ENCODE measurements at regions not wholly inside any gene's neighbourhood (a gene's known extent, or its start where the extent isn't known, plus 50 kb on each side); places are given as distances from the start of the nearest gene placed in this dataset.
A peak's percentile ranks its signal among the peaks of the same experiment; 100 is the strongest.

DNA sequence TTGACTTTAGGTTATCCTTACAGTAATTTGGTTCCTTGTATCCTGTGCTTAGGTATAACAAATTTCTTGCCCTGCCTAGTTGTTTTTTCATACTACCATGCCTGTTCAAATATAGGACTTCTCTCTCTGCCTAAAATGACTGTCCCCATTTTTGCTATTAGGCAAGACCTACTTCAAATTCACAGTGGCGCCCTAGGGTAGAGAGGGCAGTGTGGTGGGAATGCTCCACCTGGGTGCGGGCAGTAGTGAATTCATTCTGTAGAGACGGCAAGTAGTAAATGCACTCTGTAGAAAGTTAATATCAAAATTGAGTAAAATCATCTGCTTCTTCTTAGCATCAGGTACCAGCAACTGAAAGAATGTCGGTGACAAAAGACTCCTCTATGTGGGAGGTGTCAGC, 120.4 kb upstream of the RHOBTB1 start:
- Histone ChIP-seq H2AFZ (ENCODE audit: low read length) (no peak overlapping the region), H3K9me3 (ENCODE audit: control insufficient read depth, insufficient read depth, low read depth, low read length) (no peaks in the 10 kb centered on the region), H3K4me2 (ENCODE audit: extremely low read depth, insufficient read depth, low read length) (no peak overlapping the region), H3K4me1 (ENCODE audit: control insufficient read depth, extremely low read depth, insufficient read depth, low read length) (no peaks in the 10 kb centered on the region), H3K27me3 (ENCODE audit: control insufficient read depth, insufficient read depth, low read length) (no peaks in the 10 kb centered on the region), H3K27ac (ENCODE audit: insufficient read depth, low read length) (no peak overlapping the region), H3K9ac (ENCODE audit: insufficient read depth, low read length) (no peak overlapping the region), H3K4me3 (replicated peaks in 1 of 4; ENCODE audit: control extremely low read depth in 1 of 4, insufficient read depth in 1 of 4, low read depth in 3 of 4, low read length in 4 of 4) (no peak overlapping the region), H3K79me2 (ENCODE audit: control insufficient read depth, insufficient read depth, low read length) (no peaks in the 10 kb centered on the region), H4K20me1 (ENCODE audit: control insufficient read depth, extremely low read depth, insufficient read depth, low read length) (no peaks in the 10 kb centered on the region), H3K36me3 (ENCODE audit: control insufficient read depth, insufficient read depth, low read length) (no peaks in the 10 kb centered on the region)
- TF ChIP-seq, protein P1, sequence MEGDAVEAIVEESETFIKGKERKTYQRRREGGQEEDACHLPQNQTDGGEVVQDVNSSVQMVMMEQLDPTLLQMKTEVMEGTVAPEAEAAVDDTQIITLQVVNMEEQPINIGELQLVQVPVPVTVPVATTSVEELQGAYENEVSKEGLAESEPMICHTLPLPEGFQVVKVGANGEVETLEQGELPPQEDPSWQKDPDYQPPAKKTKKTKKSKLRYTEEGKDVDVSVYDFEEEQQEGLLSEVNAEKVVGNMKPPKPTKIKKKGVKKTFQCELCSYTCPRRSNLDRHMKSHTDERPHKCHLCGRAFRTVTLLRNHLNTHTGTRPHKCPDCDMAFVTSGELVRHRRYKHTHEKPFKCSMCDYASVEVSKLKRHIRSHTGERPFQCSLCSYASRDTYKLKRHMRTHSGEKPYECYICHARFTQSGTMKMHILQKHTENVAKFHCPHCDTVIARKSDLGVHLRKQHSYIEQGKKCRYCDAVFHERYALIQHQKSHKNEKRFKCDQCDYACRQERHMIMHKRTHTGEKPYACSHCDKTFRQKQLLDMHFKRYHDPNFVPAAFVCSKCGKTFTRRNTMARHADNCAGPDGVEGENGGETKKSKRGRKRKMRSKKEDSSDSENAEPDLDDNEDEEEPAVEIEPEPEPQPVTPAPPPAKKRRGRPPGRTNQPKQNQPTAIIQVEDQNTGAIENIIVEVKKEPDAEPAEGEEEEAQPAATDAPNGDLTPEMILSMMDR (conservative IDR thresholded peaks at IDR 0.05 in 1 of 2, IDR thresholded peaks at IDR 0.05 in 1 of 2; ENCODE audit: low read depth in 1 of 2, low read length in 2 of 2), result no peak
- TF ChIP-seq EZH2 (IDR thresholded peaks at IDR 0.05; ENCODE audit: low read length, missing control alignments), result no peak
- no peak for DNase-seq (ENCODE audit: low read depth in 2 of 2)

- H3K27me3 ChIP-seq (ENCODE audit: control insufficient read depth, insufficient read depth, low read length), result no peaks in the 10 kb centered on the region
- H3K4me1 ChIP-seq (ENCODE audit: control insufficient read depth, extremely low read depth, insufficient read depth, low read length), result no peaks in the 10 kb centered on the region
- no peak overlapping the region for H3K4me2 ChIP-seq (ENCODE audit: extremely low read depth, insufficient read depth, low read length)
- H3K9ac ChIP-seq (ENCODE audit: insufficient read depth, low read length), result no peak overlapping the region
- no peak overlapping the region for H3K27ac ChIP-seq (ENCODE audit: insufficient read depth, low read length)
- no peak for TF ChIP-seq EZH2 (IDR thresholded peaks at IDR 0.05; ENCODE audit: low read length, missing control alignments)
- TF ChIP-seq, protein P1 (conservative IDR thresholded peaks at IDR 0.05 in 1 of 2, IDR thresholded peaks at IDR 0.05 in 1 of 2; ENCODE audit: low read depth in 1 of 2, low read length in 2 of 2), result no peak
- no peak overlapping the region for H2AFZ ChIP-seq (ENCODE audit: low read length)
- no peaks in the 10 kb centered on the region for H3K9me3 ChIP-seq (ENCODE audit: control insufficient read depth, insufficient read depth, low read depth, low read length)
- DNase-seq (ENCODE audit: low read depth in 2 of 2), result peak in 1 of 2 donors; percentile 50
- no peak overlapping the region for H3K4me3 ChIP-seq (replicated peaks in 1 of 4; ENCODE audit: control extremely low read depth in 1 of 4, insufficient read depth in 1 of 4, low read depth in 3 of 4, low read length in 4 of 4)
- no peaks in the 10 kb centered on the region for H3K36me3 ChIP-seq (ENCODE audit: control insufficient read depth, insufficient read depth, low read length)
- H3K79me2 ChIP-seq (ENCODE audit: control insufficient read depth, insufficient read depth, low read length), result no peaks in the 10 kb centered on the region
- H4K20me1 ChIP-seq (ENCODE audit: control insufficient read depth, extremely low read depth, insufficient read depth, low read length), result no peaks in the 10 kb centered on the region
Measured at GRCh38 chr10:61063901-61064300, 119.9 kb upstream of the RHOBTB1 start.

- no peak overlapping the region for H3K27ac ChIP-seq (ENCODE audit: insufficient read depth, low read length)
- no peak overlapping the region for H3K4me3 ChIP-seq (replicated peaks in 1 of 4; ENCODE audit: control extremely low read depth in 1 of 4, insufficient read depth in 1 of 4, low read depth in 3 of 4, low read length in 4 of 4)
- no peak for TF ChIP-seq EZH2 (IDR thresholded peaks at IDR 0.05; ENCODE audit: low read length, missing control alignments)
- TF ChIP-seq, protein P1 (conservative IDR thresholded peaks at IDR 0.05 in 1 of 2, IDR thresholded peaks at IDR 0.05 in 1 of 2; ENCODE audit: low read depth in 1 of 2, low read length in 2 of 2), result no peak
- H4K20me1 ChIP-seq (ENCODE audit: control insufficient read depth, extremely low read depth, insufficient read depth, low read length), result no peaks in the 10 kb centered on the region
- no peaks in the 10 kb centered on the region for H3K27me3 ChIP-seq (ENCODE audit: control insufficient read depth, insufficient read depth, low read length)
- H3K79me2 ChIP-seq (ENCODE audit: control insufficient read depth, insufficient read depth, low read length), result no peaks in the 10 kb centered on the region
- no peak overlapping the region for H2AFZ ChIP-seq (ENCODE audit: low read length)
- DNase-seq (ENCODE audit: low read depth in 2 of 2), result peak; percentile 36 to 79
- H3K9ac ChIP-seq (ENCODE audit: insufficient read depth, low read length), result no peak overlapping the region
- H3K36me3 ChIP-seq (ENCODE audit: control insufficient read depth, insufficient read depth, low read length), result no peaks in the 10 kb centered on the region
- no peaks in the 10 kb centered on the region for H3K4me1 ChIP-seq (ENCODE audit: control insufficient read depth, extremely low read depth, insufficient read depth, low read length)
- no peak overlapping the region for H3K4me2 ChIP-seq (ENCODE audit: extremely low read depth, insufficient read depth, low read length)
- H3K9me3 ChIP-seq (ENCODE audit: control insufficient read depth, insufficient read depth, low read depth, low read length), result no peaks in the 10 kb centered on the region
Measured at GRCh38 chr10:61063034-61063433, 119.0 kb upstream of the RHOBTB1 start.

All from fibroblast of lung (primary cell).